NB4 (cell line): ENCODE measurements at regions not wholly inside any gene's neighbourhood (a gene's known extent, or its start where the extent isn't known, plus 50 kb on each side); places are given as distances from the start of the nearest gene placed in this dataset.

Source experiments
- POLR2A ChIP-seq: IDR thresholded peaks from 2 replicates; pipeline ENCODE4 v1.6.1; 2011; ENCODE audit warnings: mild to moderate bottlenecking; ENCODE audit not compliant: insufficient read length; ENCODE audit errors: extremely low read depth
- TF ChIP-seq, protein P1 (sequence below): IDR thresholded peaks from 2 replicates; pipeline ENCODE4 v1.6.1; 2011; ENCODE audit warnings: low read depth, low read length
- TF ChIP-seq, protein P2 (sequence below): IDR thresholded peaks from one replicate; pipeline ENCODE4 v1.5.1; 2012; ENCODE audit warnings: low read depth, low read length

DNA sequence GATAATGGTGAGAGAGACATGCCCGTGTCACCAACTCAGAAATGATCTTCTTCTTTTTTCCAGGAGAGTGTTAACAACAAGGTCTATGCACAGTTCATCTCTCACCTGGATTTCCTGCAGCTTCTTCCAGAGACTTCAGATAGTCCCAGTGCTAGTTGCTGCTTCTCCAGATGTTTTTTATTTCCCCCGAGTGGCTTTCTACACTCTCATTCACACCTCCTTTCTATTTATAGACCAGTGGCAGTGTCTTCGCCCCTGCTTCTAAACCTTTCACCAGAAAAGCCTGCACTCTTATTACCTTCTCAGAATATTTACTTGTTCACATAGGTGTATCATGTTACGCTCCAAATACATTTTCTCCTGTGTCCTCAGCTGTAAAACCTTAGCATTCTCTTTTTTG lies 558.8 kb upstream of the CHAC2 start:
- TF ChIP-seq, protein P1, sequence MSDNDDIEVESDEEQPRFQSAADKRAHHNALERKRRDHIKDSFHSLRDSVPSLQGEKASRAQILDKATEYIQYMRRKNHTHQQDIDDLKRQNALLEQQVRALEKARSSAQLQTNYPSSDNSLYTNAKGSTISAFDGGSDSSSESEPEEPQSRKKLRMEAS: no peak
- TF ChIP-seq, protein P2, sequence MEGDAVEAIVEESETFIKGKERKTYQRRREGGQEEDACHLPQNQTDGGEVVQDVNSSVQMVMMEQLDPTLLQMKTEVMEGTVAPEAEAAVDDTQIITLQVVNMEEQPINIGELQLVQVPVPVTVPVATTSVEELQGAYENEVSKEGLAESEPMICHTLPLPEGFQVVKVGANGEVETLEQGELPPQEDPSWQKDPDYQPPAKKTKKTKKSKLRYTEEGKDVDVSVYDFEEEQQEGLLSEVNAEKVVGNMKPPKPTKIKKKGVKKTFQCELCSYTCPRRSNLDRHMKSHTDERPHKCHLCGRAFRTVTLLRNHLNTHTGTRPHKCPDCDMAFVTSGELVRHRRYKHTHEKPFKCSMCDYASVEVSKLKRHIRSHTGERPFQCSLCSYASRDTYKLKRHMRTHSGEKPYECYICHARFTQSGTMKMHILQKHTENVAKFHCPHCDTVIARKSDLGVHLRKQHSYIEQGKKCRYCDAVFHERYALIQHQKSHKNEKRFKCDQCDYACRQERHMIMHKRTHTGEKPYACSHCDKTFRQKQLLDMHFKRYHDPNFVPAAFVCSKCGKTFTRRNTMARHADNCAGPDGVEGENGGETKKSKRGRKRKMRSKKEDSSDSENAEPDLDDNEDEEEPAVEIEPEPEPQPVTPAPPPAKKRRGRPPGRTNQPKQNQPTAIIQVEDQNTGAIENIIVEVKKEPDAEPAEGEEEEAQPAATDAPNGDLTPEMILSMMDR: no peak
- no peak for TF ChIP-seq POLR2A
